B cell (primary cell): ENCODE measurements at regions not wholly inside any gene's neighbourhood (a gene's known extent, or its start where the extent isn't known, plus 50 kb on each side); places are given as distances from the start of the nearest gene placed in this dataset.

Experiments
- ATAC-seq: fragments of 200-7000 bp; cut with Tn5 transposase; one replicate; pipeline ENCODE4 v1.10.0; 2021; ENCODE audit warnings: low read depth, mild to moderate bottlenecking, moderate number of reproducible peaks, moderate library complexity
- CTCF ChIA-PET: fragments of 350-600 bp; sonication (Branson Sonifier 250); formaldehyde crosslinking; loops from one replicate; lab custom pipeline; 2021; ENCODE audit warnings: antibody characterized with exemption, inconsistent platforms; lab: Charles Lee
- POLR2A ChIA-PET: fragments of 350-600 bp; sonication (Branson Sonifier 250); formaldehyde crosslinking; loops from one replicate; lab custom pipeline; 2021; ENCODE audit warnings: antibody characterized with exemption; lab: Charles Lee
- DNase-seq: peaks from one replicate; pipeline ENCODE4 v3.0.0; 2013
- H2AFZ ChIP-seq: 2 replicates; pipeline ENCODE4 v1.6.1; 2012; ENCODE audit warnings: mild to moderate bottlenecking, low read depth, low read length; ENCODE audit not compliant: insufficient read depth, poor library complexity, severe bottlenecking
- H3K27ac ChIP-seq, 2 donors: 1 replicate in 1 of 2; 2 replicates in 1 of 2; pipeline ENCODE4 v1.5.1; 2012 to 2013; ENCODE audit warnings: low read length in 2 of 2, mild to moderate bottlenecking in 2 of 2, moderate library complexity in 1 of 2
- H3K27me3 ChIP-seq, 4 experiments: fragments of 200-600 bp in 1 of 4; sonication (generic) in 1 of 4; replicated peaks in 1 of 4; 1 replicate in 2 of 4; 2 replicates in 2 of 4; pipeline versions ENCODE4 v1.6.1 to v1.7.0; 2013 to 2016; ENCODE audit warnings: low read length in 3 of 4, mild to moderate bottlenecking in 2 of 4, mixed read lengths in 1 of 4, moderate library complexity in 1 of 4; ENCODE audit not compliant: insufficient read depth in 4 of 4, control insufficient read depth in 3 of 4; ENCODE audit errors: control extremely low read depth in 1 of 4
- H3K36me3 ChIP-seq, 2 experiments: replicated peaks in 1 of 2; 1 replicate in 1 of 2; 2 replicates in 1 of 2; pipeline versions ENCODE4 v1.6.1 to v1.7.1; 2013; ENCODE audit warnings: low read length in 1 of 2; ENCODE audit not compliant: insufficient read depth in 2 of 2, control insufficient read depth in 1 of 2; ENCODE audit errors: control extremely low read depth in 1 of 2, extremely low read depth in 1 of 2
- H3K4me1 ChIP-seq, 2 donors: fragments of 200-600 bp in 1 of 2; sonication (generic) in 1 of 2; 1 replicate in 1 of 2; 2 replicates in 1 of 2; pipeline versions ENCODE4 v1.5.1 to v1.6.1; 2013 to 2017; ENCODE audit warnings: low read length in 2 of 2; ENCODE audit not compliant: control insufficient read depth in 2 of 2, insufficient read depth in 2 of 2
- H3K4me2 ChIP-seq: replicated peaks from 2 replicates; pipeline ENCODE3; 2012; ENCODE audit warnings: mild to moderate bottlenecking, low read depth, low read length; ENCODE audit not compliant: poor library complexity, severe bottlenecking
- H3K4me3 ChIP-seq, 5 experiments: fragments of 200-600 bp in 1 of 5; sonication (generic) in 1 of 5; 1 replicate in 3 of 5; 2 replicates in 2 of 5; pipeline versions ENCODE4 v1.5.1 to v1.7.0; 2011 to 2016; ENCODE audit warnings: low read length in 4 of 5, mild to moderate bottlenecking in 4 of 5, low read depth in 2 of 5, control low read depth in 1 of 5, moderate library complexity in 1 of 5; ENCODE audit not compliant: insufficient read depth in 1 of 5; ENCODE audit errors: control extremely low read depth in 1 of 5, extremely low read depth in 1 of 5
- H3K79me2 ChIP-seq: fragments of 200-600 bp; sonication (generic); one replicate; pipeline ENCODE4 v1.6.0; 2016; ENCODE audit warnings: low read length; ENCODE audit not compliant: control insufficient read depth, insufficient read depth
- H3K9ac ChIP-seq: fragments of 200-600 bp; sonication (generic); 2 replicates; pipeline ENCODE4 v1.6.1; 2017; ENCODE audit warnings: mild to moderate bottlenecking, low read length, moderate library complexity
- H3K9me3 ChIP-seq, 3 donors: one replicate each; pipeline versions ENCODE4 v1.6.1 to v1.7.1; 2013; ENCODE audit warnings: low read length in 2 of 3; ENCODE audit not compliant: control insufficient read depth in 2 of 3, insufficient read depth in 1 of 3; ENCODE audit errors: control extremely low read depth in 1 of 3
- H4K20me1 ChIP-seq: 2 replicates; pipeline ENCODE4 v1.6.0; 2012; ENCODE audit warnings: mild to moderate bottlenecking, low read length; ENCODE audit not compliant: insufficient read depth, control insufficient read depth, poor library complexity, severe bottlenecking
- H3K27ac Mint-ChIP-seq: one replicate; pipeline ENCODE4 v1.8.0; 2021; ENCODE audit warnings: mixed read lengths
- H3K27me3 Mint-ChIP-seq: one replicate; pipeline ENCODE4 v1.8.0; 2021; ENCODE audit warnings: mixed read lengths
- H3K4me1 Mint-ChIP-seq: one replicate; pipeline ENCODE4 v1.8.0; 2021; ENCODE audit warnings: mixed read lengths
- H3K4me3 Mint-ChIP-seq: one replicate; pipeline ENCODE4 v1.8.0; 2021; ENCODE audit warnings: mixed read lengths
- H3K9me3 Mint-ChIP-seq: one replicate; pipeline ENCODE4 v1.8.0; 2022; ENCODE audit warnings: mixed read lengths; ENCODE audit not compliant: insufficient read depth
- CTCF ChIP-seq: fragments of 200-600 bp; IDR thresholded peaks from one replicate; pipeline ENCODE4 v1.8.0; 2022; ENCODE audit warnings: antibody characterized with exemption, mild to moderate bottlenecking
- EZH2 ChIP-seq: IDR thresholded peaks from 2 replicates; pipeline ENCODE4 v1.6.1; 2012; ENCODE audit warnings: borderline replicate concordance, low read depth, mild to moderate bottlenecking, moderate library complexity, low read length; ENCODE audit not compliant: insufficient read depth, poor library complexity, severe bottlenecking
- WGBS: methylation state at CpG from one replicate; pipeline ENCODE4 v1.1.5; 2013; ENCODE audit warnings: missing lambda C conversion rate; ENCODE audit not compliant: insufficient coverage; 5-methylcytosine and 5-hydroxymethylcytosine counted together
- intact Hi-C: fragments of 100-400 bp; cut with micrococcal nuclease; formaldehyde crosslinking; loops from one replicate; pipeline ENCODE4 v1.10.0; 2022

DNA sequence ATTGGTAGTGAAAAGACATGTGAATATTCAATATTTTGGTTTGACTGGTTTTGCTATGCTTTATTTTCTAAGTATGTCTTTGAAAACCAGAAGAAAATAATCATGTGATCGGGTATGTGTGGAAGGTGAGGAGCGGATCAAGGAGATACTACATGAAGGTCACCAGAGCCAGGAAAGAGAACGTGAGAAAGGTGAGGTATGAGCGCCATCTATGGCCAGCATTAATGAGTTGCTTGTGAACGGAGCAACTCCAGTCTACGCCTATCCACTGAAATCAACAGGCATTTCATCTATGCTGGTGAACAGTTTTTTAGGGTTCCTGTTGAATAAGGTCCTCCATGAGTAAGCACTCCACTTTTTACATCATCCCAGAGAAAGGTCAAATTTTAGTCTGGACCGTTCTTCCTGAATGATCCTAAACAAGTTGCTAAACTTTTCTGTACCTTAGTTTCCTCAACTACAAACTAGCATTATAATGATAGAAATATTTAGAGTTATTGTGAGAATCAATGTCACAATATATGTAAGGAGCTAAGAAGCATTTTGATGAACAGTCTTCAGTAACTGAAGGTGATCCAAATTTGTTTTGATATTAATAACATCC is 1435.2 kb upstream of the CADM2 start:
- H3K9me3 Mint-ChIP-seq, result no peaks in the 10 kb centered on the region
- POLR2A ChIA-PET, result no interaction called here
- Histone ChIP-seq H3K79me2 (no peaks in the 10 kb centered on the region), H3K9ac (no peak overlapping the region), H3K27ac (no peak overlapping the region), H2AFZ (no peak overlapping the region), H3K27me3 (no peaks in the 10 kb centered on the region), H3K4me3 (no peak overlapping the region), H3K36me3 (no peaks in the 10 kb centered on the region), H4K20me1 (no peaks in the 10 kb centered on the region), H3K4me2 (no peak overlapping the region), H3K9me3 (no peaks in the 10 kb centered on the region), H3K4me1 (no peaks in the 10 kb centered on the region)
- no peak for ATAC-seq
- 13% methylated on average over 4 of the region's 7 CpGs for WGBS
- no peak overlapping the region for H3K27ac Mint-ChIP-seq
- H3K4me3 Mint-ChIP-seq, result no peak overlapping the region
- H3K27me3 Mint-ChIP-seq, result no peaks in the 10 kb centered on the region
- TF ChIP-seq EZH2 (no peak), CTCF (no peak)
- no peaks in the 10 kb centered on the region for H3K4me1 Mint-ChIP-seq
- intact Hi-C loops, result no loop called here
- CTCF ChIA-PET, result no interaction called here
- no peak for DNase-seq

DNA sequence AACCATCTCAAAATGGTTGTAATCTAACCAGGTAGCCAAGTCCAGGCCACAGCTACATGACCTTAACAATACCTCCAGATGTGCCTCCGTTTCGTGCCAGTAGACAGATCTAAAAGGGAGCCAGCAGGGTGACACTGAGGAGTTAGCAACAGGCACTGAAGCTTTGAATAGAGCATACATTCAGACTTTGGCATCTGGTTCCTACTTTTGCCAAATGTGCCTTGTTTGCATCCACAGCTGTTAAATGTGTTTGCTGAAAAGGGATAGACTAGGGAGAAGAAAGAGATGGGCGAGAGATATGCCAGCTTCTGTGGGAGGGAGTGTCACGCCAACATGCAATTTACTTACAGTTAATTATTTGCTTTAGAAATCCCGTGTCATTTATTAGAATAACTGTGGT is 1433.9 kb upstream of the CADM2 start:
- intact Hi-C loops, result no loop called here
- H3K27ac ChIP-seq, result no peak overlapping the region
- DNase-seq, result no peak
- no peaks in the 10 kb centered on the region for H4K20me1 ChIP-seq
- H3K4me3 ChIP-seq, result no peak overlapping the region
- Mint-ChIP-seq H3K9me3 (no peaks in the 10 kb centered on the region), H3K27ac (no peak overlapping the region), H3K4me3 (no peak overlapping the region), H3K4me1 (no peaks in the 10 kb centered on the region), H3K27me3 (no peaks in the 10 kb centered on the region)
- no peak overlapping the region for H3K9ac ChIP-seq
- TF ChIP-seq EZH2, result no peak
- TF ChIP-seq CTCF, result no peak
- ChIA-PET CTCF (no interaction called here), POLR2A (no interaction called here)
- H3K36me3 ChIP-seq, result no peaks in the 10 kb centered on the region
- 86% methylated on average over 2 of the region's 5 CpGs for WGBS
- no peak overlapping the region for H3K4me2 ChIP-seq
- no peak for ATAC-seq
- H3K27me3 ChIP-seq, result no peaks in the 10 kb centered on the region
- H3K4me1 ChIP-seq, result no peaks in the 10 kb centered on the region
- H2AFZ ChIP-seq, result no peak overlapping the region
- no peaks in the 10 kb centered on the region for H3K9me3 ChIP-seq
- H3K79me2 ChIP-seq, result no peaks in the 10 kb centered on the region
